GM12878 (cell line): ENCODE measurements at regions not wholly inside any gene's neighbourhood (a gene's known extent, or its start where the extent isn't known, plus 50 kb on each side); places are given as distances from the start of the nearest gene placed in this dataset.
"Not testable (repeated sequence)": the region's sequence is repeated elsewhere in the genome, so short reads cannot be mapped to it uniquely, and the experiment has no call there.

Source experiments
- ATAC-seq: fragments of 200-7000 bp; cut with Tn5 transposase; 3 replicates; pipeline ENCODE4 v1.9.1; 2020; ENCODE audit warnings: mild to moderate bottlenecking, moderate library complexity
- BruUV-seq: library from RNA; stranded (reverse); fragments of 400-500 nt; replicated peaks from 2 replicates; lab custom pipeline; 2021; lab: Mats Ljungman, UMichigan
- CTCF ChIA-PET: fragments of 300-600 bp; sonication (Branson Sonifier 250); formaldehyde crosslinking; extraction: SDS; loops from one replicate; lab custom pipeline; 2021; ENCODE audit warnings: inconsistent platforms; lab: Yijun Ruan, JAX
- POLR2A ChIA-PET: fragments of 350-600 bp; formaldehyde crosslinking; extraction: SDS; loops from one replicate; lab custom pipeline; 2021; ENCODE audit warnings: inconsistent platforms; lab: Charles Lee
- RAD21 ChIA-PET: fragments of 300-600 bp; sonication (Branson Sonifier 250); formaldehyde crosslinking; loops from one replicate; lab custom pipeline; 2023; ENCODE audit warnings: antibody characterized with exemption; ENCODE audit not compliant: unreplicated experiment; lab: Charles Lee
- SMC1A ChIA-PET: fragments of 300-600 bp; sonication (Branson Sonifier 250); formaldehyde crosslinking; loops from one replicate; lab custom pipeline; 2023; ENCODE audit not compliant: unreplicated experiment, uncharacterized antibody; lab: Charles Lee
- DNase-seq: peaks from one replicate; pipeline ENCODE4 v3.0.0-alpha.2; 2011; ENCODE audit warnings: low read depth, low spot score
- FAIRE-seq: peaks from 3 replicates; lab custom pipeline; 2011; peaks lifted over from hg19 to GRCh38; lab: Jason Lieb, UNC
- H2AFZ ChIP-seq: 2 replicates; pipeline ENCODE4 v1.6.0; 2011; ENCODE audit warnings: low read depth, low read length, control low read depth; ENCODE audit not compliant: control insufficient read depth
- H3K27ac ChIP-seq: 2 replicates; pipeline ENCODE4 v1.5.1; 2011; ENCODE audit warnings: control low read depth; ENCODE audit not compliant: control insufficient read depth, insufficient read depth
- H3K27me3 ChIP-seq, 2 experiments: replicated peaks in 1 of 2; 2 replicates each; pipeline versions ENCODE4 v1.6.0 to v1.6.1; 2011; ENCODE audit warnings: low read length in 1 of 2; ENCODE audit not compliant: control insufficient read depth in 2 of 2, insufficient read depth in 2 of 2
- H3K36me3 ChIP-seq, 2 experiments: 2 replicates each; pipeline ENCODE4 v1.5.1; 2011; ENCODE audit warnings: low read length in 1 of 2; ENCODE audit not compliant: control insufficient read depth in 2 of 2, insufficient read depth in 2 of 2
- H3K4me1 ChIP-seq: 2 replicates; pipeline ENCODE4 v1.6.1; 2011; ENCODE audit warnings: mild to moderate bottlenecking, low read length, moderate library complexity, mixed read lengths; ENCODE audit not compliant: control insufficient read depth, insufficient read depth
- H3K4me2 ChIP-seq: 2 replicates; pipeline ENCODE4 v1.6.0; 2011; ENCODE audit warnings: control low read depth; ENCODE audit not compliant: control insufficient read depth, insufficient read depth
- H3K4me3 ChIP-seq: fragments of 200-600 bp; sonication (generic); 2 replicates; pipeline ENCODE4 v1.5.1; 2016
- H3K79me2 ChIP-seq: 2 replicates; pipeline ENCODE4 v1.6.0; 2011; ENCODE audit warnings: low read length; ENCODE audit not compliant: control insufficient read depth, insufficient read depth
- H3K9ac ChIP-seq: 2 replicates; pipeline ENCODE4 v1.8.0; 2011; ENCODE audit warnings: low read length, control low read depth, mixed read lengths; ENCODE audit not compliant: control insufficient read depth, insufficient read depth
- H3K9me3 ChIP-seq: replicated peaks from 3 replicates; pipeline ENCODE4 v1.5.1; 2011; ENCODE audit warnings: mild to moderate bottlenecking, low read length; ENCODE audit not compliant: control insufficient read depth, insufficient read depth
- H4K20me1 ChIP-seq: 2 replicates; pipeline ENCODE4 v1.6.0; 2011; ENCODE audit not compliant: control insufficient read depth, insufficient read depth
- CEBPB ChIP-seq, 2 experiments: fragments of 150-350 bp in 1 of 2; IDR thresholded peaks; 2 replicates each; pipeline ENCODE4 v1.6.1; 2012 to 2014; ENCODE audit warnings: low read depth in 2 of 2, low read length in 2 of 2, borderline replicate concordance in 1 of 2, inconsistent platforms in 1 of 2
- CHD2 ChIP-seq: IDR thresholded peaks from 2 replicates; pipeline ENCODE4 v1.6.1; 2011; ENCODE audit warnings: low read depth, low read length, improper control_type of control experiment, borderline replicate concordance
- EED ChIP-seq: sonication (generic); IDR thresholded peaks from 2 replicates; pipeline ENCODE4 v1.6.1; 2016; ENCODE audit warnings: antibody characterized with exemption, low read depth
- ELK1 ChIP-seq: IDR thresholded peaks from 2 replicates; pipeline ENCODE4 v1.6.1; 2012; ENCODE audit warnings: low read depth, low read length, improper control_type of control experiment
- GABPA ChIP-seq: IDR thresholded peaks from 2 replicates; pipeline ENCODE4 v1.6.1; 2014; ENCODE audit warnings: antibody characterized with exemption, low read depth, mild to moderate bottlenecking, inconsistent platforms
- IKZF2 ChIP-seq, 2 experiments: fragments of 450-650 bp; IDR thresholded peaks; 2 replicates each; pipeline ENCODE4 v1.6.1; 2017; ENCODE audit warnings: mild to moderate bottlenecking in 2 of 2, moderate library complexity in 2 of 2
- LARP7 ChIP-seq: fragments of 450-650 bp; IDR thresholded peaks from 2 replicates; pipeline ENCODE4 v1.6.1; 2017; ENCODE audit warnings: mild to moderate bottlenecking
- MEF2A ChIP-seq: IDR thresholded peaks from 2 replicates; pipeline ENCODE4 v1.6.1; 2011; ENCODE audit warnings: low read depth, mild to moderate bottlenecking, low read length, moderate library complexity; ENCODE audit not compliant: insufficient read depth
- NBN ChIP-seq: fragments of 450-650 bp; IDR thresholded peaks from 2 replicates; pipeline ENCODE4 v1.6.1; 2016
- NFIC ChIP-seq: IDR thresholded peaks from 2 replicates; pipeline ENCODE4 v1.6.1; 2012; ENCODE audit warnings: low read depth, mild to moderate bottlenecking, inconsistent platforms, low read length, moderate library complexity
- PAX5 ChIP-seq: IDR thresholded peaks from 2 replicates; pipeline ENCODE4 v1.6.1; 2011; ENCODE audit warnings: low read depth, low read length, borderline replicate concordance
- PBX3 ChIP-seq: IDR thresholded peaks from 2 replicates; pipeline ENCODE4 v1.6.1; 2011; ENCODE audit warnings: mild to moderate bottlenecking, low read depth, low read length, moderate library complexity; ENCODE audit not compliant: insufficient replicate concordance
- RCOR1 ChIP-seq: conservative IDR thresholded peaks from 2 replicates; pipeline ENCODE4 v1.6.1; 2012; ENCODE audit warnings: low read depth, low read length, improper control_type of control experiment
- SIN3A ChIP-seq: IDR thresholded peaks from 2 replicates; pipeline ENCODE4 v1.6.1; 2012; ENCODE audit warnings: low read depth, low read length, improper control_type of control experiment
- SIX5 ChIP-seq: IDR thresholded peaks from 2 replicates; pipeline ENCODE4 v1.6.1; 2011; ENCODE audit warnings: mild to moderate bottlenecking, low read depth, low read length, moderate library complexity; ENCODE audit not compliant: severe bottlenecking
- SMAD1 ChIP-seq: fragments of 450-650 bp; IDR thresholded peaks from 2 replicates; pipeline ENCODE4 v1.6.1; 2018; ENCODE audit warnings: mild to moderate bottlenecking, low read depth; ENCODE audit not compliant: partially characterized antibody
- SREBF1 ChIP-seq: IDR thresholded peaks from 2 replicates; pipeline ENCODE4 v1.6.1; 2012; ENCODE audit warnings: mild to moderate bottlenecking, low read length
- USF1 ChIP-seq: IDR thresholded peaks from 2 replicates; pipeline ENCODE4 v1.6.1; 2011; ENCODE audit warnings: borderline replicate concordance, low read depth, mild to moderate bottlenecking, moderate library complexity, mixed read lengths, low read length; ENCODE audit not compliant: insufficient read depth; ENCODE audit errors: extremely low read length
- ZSCAN29 ChIP-seq: fragments of 450-650 bp; IDR thresholded peaks from 2 replicates; pipeline ENCODE4 v1.6.1; 2017; ENCODE audit warnings: mild to moderate bottlenecking, moderate library complexity
- ZZZ3 ChIP-seq: IDR thresholded peaks from 2 replicates; pipeline ENCODE4 v1.6.1; 2011; ENCODE audit warnings: low read depth; ENCODE audit not compliant: control insufficient read depth, insufficient read length
- WGBS: methylation state at CpG from one replicate; pipeline ENCODE4 v1.1.6; 2016; ENCODE audit warnings: low lambda C conversion rate; ENCODE audit not compliant: insufficient replicate concordance, insufficient coverage; ENCODE audit errors: missing lambda C conversion rate; 5-methylcytosine and 5-hydroxymethylcytosine counted together
- in situ Hi-C: fragments of 300-500 bp; cut with MboI; formaldehyde crosslinking; loops from 9 replicates; pipeline ENCODE4 v1.14.3; 2018; ENCODE audit warnings: mixed read lengths
- intact Hi-C: fragments of 100-400 bp; cut with micrococcal nuclease; formaldehyde crosslinking; loops from one replicate; pipeline ENCODE4 v1.14.2; 2022; ENCODE audit not compliant: unreplicated experiment

- ATAC-seq, result no peak
- intact Hi-C loops, result no loop called here
Observed at GRCh38 chr13:21889651-21890050, 218.8 kb downstream of the FGF9 start.

GRCh38 chr13:21890220-21890619 lies 219.3 kb downstream of the FGF9 start:
- H4K20me1 ChIP-seq, RAD21 ChIA-PET, H3K36me3 ChIP-seq, H3K9ac ChIP-seq, in situ Hi-C loops, ATAC-seq, H3K4me1 ChIP-seq, H3K4me3 ChIP-seq, H3K79me2 ChIP-seq, SMC1A ChIA-PET, BruUV-seq, H3K27ac ChIP-seq, H3K9me3 ChIP-seq, CTCF ChIA-PET, H3K27me3 ChIP-seq, DNase-seq, intact Hi-C loops, H3K4me2 ChIP-seq, H2AFZ ChIP-seq, FAIRE-seq, POLR2A ChIA-PET: not testable (repeated sequence)

More at GRCh38 chr13:21889651-21890050, 218.8 kb downstream of the FGF9 start:
- BruUV-seq, result no TSS peak
- H3K4me2 ChIP-seq, result no peak overlapping the region
- ChIA-PET POLR2A (no interaction called here), SMC1A (no interaction called here), CTCF (no interaction called here), RAD21 (no interaction called here)
- no peak overlapping the region for H3K9ac ChIP-seq
- no peak for FAIRE-seq
- no peak overlapping the region for H3K27ac ChIP-seq
- no peaks in the 10 kb centered on the region for H3K79me2 ChIP-seq
- WGBS, result 53% methylated on average over 5 of the region's 5 CpGs
- no peak for TF ChIP-seq PAX5
- no peak for TF ChIP-seq GABPA
- TF ChIP-seq SMAD1, result no peak
- TF ChIP-seq SIX5, result no peak
- no peak for TF ChIP-seq SIN3A
- TF ChIP-seq SREBF1, result no peak
- TF ChIP-seq CHD2, result no peak
- TF ChIP-seq EED, result no peak
- no peak for TF ChIP-seq NBN
- no peak for TF ChIP-seq CEBPB (IDR thresholded peaks at IDR 0.05; ENCODE audit: borderline replicate concordance in 1 of 2, low read depth in 2 of 2, low read length in 2 of 2)
- TF ChIP-seq USF1, result no peak
- no peak for TF ChIP-seq ELK1
- TF ChIP-seq ZSCAN29, result no peak
- no peak for TF ChIP-seq NFIC
- no peak for TF ChIP-seq PBX3
- TF ChIP-seq MEF2A, result no peak
- no peak for TF ChIP-seq ZZZ3
- TF ChIP-seq LARP7, result no peak
- TF ChIP-seq IKZF2 (IDR thresholded peaks at IDR 0.05), result no peak
- no peak for TF ChIP-seq RCOR1
- H4K20me1 ChIP-seq, result no peaks in the 10 kb centered on the region
- in situ Hi-C loops, result no loop called here
- H3K36me3 ChIP-seq, result no peaks in the 10 kb centered on the region
- H3K27me3 ChIP-seq, result no peaks in the 10 kb centered on the region
- H3K9me3 ChIP-seq, result no peaks in the 10 kb centered on the region; the same call in 2 of the 3 replicates
- no peaks in the 10 kb centered on the region for H3K4me1 ChIP-seq
- no peak for DNase-seq
- no peak overlapping the region for H2AFZ ChIP-seq
- no peak overlapping the region for H3K4me3 ChIP-seq
